HG03039 (cell line): ENCODE measurements at regions not wholly inside any gene's neighbourhood (a gene's known extent, or its start where the extent isn't known, plus 50 kb on each side); places are given as distances from the start of the nearest gene placed in this dataset.
"Not testable (repeated sequence)": the region's sequence is repeated elsewhere in the genome, so short reads cannot be mapped to it uniquely, and the experiment has no call there.

Experiments
- ATAC-seq: cut with Tn5 transposase; IDR thresholded peaks from one replicate; pipeline ENCODE4 v1.9.1; 2021; ENCODE audit warnings: mild to moderate bottlenecking, moderate library complexity; ENCODE audit not compliant: unreplicated experiment

DNA sequence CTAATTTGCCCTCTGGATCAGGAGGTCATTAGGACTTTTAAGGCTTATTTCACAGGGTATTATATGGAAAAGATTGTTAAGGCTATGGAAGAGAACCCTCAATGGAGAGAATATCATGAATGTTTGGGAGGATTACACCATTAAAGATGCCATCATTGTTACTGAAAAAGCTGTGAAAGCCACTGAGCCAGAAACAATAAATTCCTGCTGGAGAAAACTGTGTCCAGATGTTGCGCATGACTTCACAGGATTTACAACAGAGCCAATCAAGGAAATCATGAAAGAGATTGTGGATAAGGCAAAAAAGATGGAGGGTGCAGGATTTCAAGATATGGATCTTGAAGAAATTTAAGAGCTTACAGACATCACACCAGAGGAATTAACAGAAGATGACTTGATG, 798.3 kb upstream of the SLC35B3 start:
- ATAC-seq: no peak

DNA sequence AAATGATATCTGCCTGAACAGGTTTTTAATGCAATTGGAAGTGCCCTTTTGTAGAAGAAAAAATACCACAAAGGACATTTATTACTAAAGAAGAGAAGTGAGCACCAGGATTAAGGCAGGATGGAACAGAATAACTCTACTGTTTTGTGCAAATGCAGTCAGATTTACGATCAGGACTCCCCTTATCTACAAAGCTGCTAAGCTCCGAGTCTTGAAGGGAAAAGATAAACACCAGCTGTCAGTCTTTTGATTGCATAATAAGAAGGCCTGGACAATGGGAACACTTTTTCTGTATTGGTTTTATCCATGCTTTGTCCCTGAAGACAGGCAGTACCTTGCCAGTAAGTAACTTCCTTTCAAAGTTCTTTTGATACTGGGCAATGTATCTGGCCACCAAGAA, 797.9 kb upstream of the SLC35B3 start:
- ATAC-seq: no peak

GRCh38 chr6:9225441-9225871, 790.1 kb upstream of the SLC35B3 start:
- no peak for ATAC-seq

- ATAC-seq: no peak
These were observed 789.2 kb upstream of the SLC35B3 start for GRCh38 chr6:9224539-9224938.

- not testable (repeated sequence) for ATAC-seq
These were observed 778.4 kb upstream of the SLC35B3 start for GRCh38 chr6:9213717-9214116.

DNA sequence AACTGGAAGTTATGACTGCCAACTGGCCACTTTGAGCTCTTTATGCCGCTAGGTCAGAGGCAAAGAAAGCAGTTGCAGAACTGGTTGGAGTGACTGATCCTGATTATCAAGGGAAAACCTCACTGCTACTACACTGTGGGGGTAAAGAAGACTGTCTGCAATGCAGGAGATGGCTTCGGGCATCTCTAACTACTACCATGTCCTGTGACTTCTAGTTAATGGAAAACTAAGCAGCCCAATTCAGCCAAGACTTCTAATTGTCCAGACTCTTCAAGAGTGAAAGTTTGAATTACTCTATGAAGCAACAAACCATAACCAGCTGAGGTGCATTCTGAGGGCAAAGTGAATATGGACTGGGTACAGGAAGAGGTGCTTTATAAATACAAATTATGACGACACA, 773.6 kb upstream of the SLC35B3 start:
- ATAC-seq: no peak

DNA sequence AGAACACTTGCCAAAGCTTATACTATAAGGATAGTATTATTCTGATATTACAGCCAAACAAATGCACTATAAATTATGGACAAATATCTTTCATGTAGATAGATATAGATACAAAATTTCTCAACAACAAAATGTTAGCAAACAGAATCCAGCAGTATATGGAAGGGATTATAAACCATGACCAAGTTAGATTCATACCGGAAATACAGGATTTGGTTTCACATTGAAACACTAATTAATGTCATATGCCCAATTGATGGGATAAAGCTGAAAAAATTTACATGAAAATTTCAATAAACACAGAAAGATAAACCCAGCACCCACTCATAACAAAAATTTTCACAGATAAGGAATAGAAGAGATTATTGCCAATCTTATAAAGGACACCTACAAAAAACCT, 770.3 kb upstream of the SLC35B3 start:
- ATAC-seq: no peak

- ATAC-seq: no peak
These were observed 768.8 kb upstream of the SLC35B3 start for GRCh38 chr6:9204171-9204570.

- no peak for ATAC-seq
These were observed 765.4 kb upstream of the SLC35B3 start for GRCh38 chr6:9200712-9201111.

- ATAC-seq: no peak
These were observed 762.4 kb upstream of the SLC35B3 start for GRCh38 chr6:9197726-9198125.

DNA sequence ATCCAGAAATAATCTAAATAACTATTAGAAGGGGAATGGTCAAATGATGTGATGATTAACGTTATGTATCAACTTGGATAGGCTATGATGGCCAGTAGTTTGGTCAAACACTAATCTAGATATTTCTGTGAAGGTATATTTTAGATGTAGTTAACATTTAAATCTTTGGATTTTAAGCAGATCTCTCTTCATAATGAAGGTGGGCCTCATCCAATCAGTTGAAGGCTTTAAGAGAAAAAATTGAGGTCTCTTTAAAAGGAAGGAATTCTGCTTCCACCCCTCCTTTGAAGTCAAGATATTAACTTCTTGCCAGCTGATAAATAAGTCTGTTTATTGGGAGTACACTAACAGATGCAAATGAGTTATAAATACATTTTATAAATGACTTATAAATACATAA, 760.0 kb upstream of the SLC35B3 start:
- no peak for ATAC-seq

DNA sequence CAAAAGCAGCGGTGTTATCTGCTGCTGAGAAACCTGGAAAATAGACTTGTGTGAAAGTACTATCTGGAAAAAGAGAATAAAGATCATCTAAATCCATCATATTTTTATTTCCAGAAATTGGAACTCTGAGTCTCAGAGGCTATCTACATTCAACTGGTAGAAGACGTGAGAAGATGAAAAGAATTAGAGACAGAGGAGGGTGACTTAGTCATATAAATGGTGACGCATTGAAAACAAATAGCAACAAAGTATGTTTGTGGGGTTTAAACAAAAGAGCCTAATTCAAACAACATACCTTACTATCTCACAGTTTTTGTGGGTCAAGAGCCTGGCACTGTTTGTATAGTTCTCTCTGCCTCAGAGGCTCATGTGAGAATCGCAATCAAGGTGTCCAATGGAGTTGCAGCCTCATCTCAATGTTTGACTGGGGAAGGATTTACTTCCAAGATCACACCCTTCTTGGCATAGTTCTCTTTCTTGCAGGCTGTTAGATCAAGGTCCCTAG, 757.1 kb upstream of the SLC35B3 start:
- ATAC-seq: no peak

DNA sequence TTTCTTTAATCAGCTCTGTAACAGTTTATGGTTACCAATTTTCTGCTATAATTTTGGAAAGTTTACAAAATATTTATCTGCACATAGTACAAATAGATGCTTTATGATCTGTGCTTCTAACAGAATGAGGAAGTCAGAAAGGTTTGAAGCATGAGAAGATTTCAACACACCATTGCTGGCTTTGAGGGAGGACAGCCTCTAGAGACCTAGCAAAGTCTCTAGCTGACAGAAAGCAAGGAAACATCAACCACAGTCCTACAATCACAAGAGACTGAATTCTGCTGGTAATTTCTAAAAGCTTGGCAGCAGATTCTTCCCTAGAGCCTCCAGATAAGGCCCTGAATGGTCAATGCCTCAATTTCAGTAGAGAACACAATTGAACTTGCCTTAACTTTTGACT, 750.8 kb upstream of the SLC35B3 start:
- no peak for ATAC-seq

GRCh38 chr6:9178071-9178470, 742.7 kb upstream of the SLC35B3 start:
- no peak for ATAC-seq

- ATAC-seq: no peak
These were observed 737.9 kb upstream of the SLC35B3 start for GRCh38 chr6:9173229-9173628.

GRCh38 chr6:9172096-9172495, 736.8 kb upstream of the SLC35B3 start:
- no peak for ATAC-seq

GRCh38 chr6:9168669-9169068, 733.3 kb upstream of the SLC35B3 start:
- no peak for ATAC-seq

GRCh38 chr6:9161731-9162130, 726.4 kb upstream of the SLC35B3 start:
- no peak for ATAC-seq

DNA sequence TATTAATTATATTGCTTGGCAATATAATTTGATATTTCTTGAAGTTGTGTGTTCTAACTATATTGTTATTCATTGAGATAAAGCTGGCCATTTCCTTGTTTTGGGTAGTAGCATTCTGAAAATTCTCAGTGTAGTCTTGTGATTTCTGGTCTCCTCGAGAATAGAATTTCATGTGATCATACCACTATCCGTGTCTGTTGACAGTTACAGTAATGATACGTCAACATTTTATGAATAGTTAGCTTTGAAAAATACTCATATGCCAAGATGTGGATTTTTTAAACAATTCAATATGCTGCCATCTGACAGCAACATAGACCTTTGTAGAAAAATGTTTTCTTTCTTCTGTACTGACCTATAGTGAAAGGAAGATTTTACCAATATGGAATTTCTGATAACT, 723.7 kb upstream of the SLC35B3 start:
- no peak for ATAC-seq

DNA sequence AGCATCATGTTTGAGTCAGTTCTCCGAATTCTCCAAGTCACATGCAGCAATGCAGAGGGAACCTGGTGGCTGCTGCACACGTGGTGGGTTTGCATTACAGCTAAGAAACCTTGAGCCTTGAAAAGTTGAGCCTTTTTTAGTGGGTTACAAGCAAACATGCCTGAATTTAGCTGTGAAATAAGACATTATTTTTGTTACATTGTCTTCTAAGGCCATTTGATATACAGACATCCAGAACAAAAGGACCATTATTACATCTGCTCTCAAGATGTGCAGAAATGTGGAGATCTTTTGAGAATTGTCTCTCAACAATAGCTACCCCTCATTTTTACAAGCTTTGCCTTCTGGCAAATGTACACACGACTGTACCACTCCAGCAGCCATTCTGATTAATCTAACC, 720.5 kb upstream of the SLC35B3 start:
- ATAC-seq: no peak

- no peak for ATAC-seq
These were observed 707.8 kb upstream of the SLC35B3 start for GRCh38 chr6:9143140-9143539.

- ATAC-seq: no peak
These were observed 705.7 kb upstream of the SLC35B3 start for GRCh38 chr6:9140951-9141460.

DNA sequence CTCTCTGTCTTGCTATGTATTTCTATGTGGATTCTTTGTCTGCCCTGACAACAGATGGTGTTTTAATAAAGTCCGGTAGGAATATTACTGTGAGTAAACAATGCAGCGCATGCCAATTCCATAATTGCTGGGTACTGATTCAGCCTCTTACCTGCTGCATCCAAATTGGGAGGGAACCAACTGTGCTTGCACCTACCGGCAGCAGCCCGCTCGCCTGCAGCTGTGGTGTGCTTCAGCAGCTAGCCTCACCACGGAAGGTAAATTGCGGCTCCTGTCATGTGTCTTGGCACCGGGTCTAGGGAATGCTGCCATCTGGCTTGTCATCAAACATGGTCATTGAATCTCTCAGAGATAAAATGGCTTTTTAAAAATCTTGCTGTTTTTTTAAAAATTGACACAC, 704.8 kb upstream of the SLC35B3 start:
- no peak for ATAC-seq
